ENCODE measurements at regions not wholly inside any gene's neighbourhood (a gene's known extent, or its start where the extent isn't known, plus 50 kb on each side); places are given as distances from the start of the nearest gene placed in this dataset.

GRCh38 chr4:30943356-30943755 lies 223.2 kb downstream of the PCDH7 start:
- DNase-seq: no peak

- no peak for DNase-seq
Measured at GRCh38 chr4:30945586-30945985, 225.4 kb downstream of the PCDH7 start.

GRCh38 chr4:30946288-30946687 lies 226.1 kb downstream of the PCDH7 start:
- DNase-seq: no peak

- DNase-seq: no peak
Measured at GRCh38 chr4:30948653-30949052, 228.5 kb downstream of the PCDH7 start.

GRCh38 chr4:30950737-30951136 lies 230.6 kb downstream of the PCDH7 start:
- DNase-seq: no peak

- no peak for DNase-seq
Measured at GRCh38 chr4:30952526-30953219, 232.5 kb downstream of the PCDH7 start.

GRCh38 chr4:30953799-30954198 lies 233.6 kb downstream of the PCDH7 start:
- DNase-seq: no peak

- DNase-seq: no peak
Measured at GRCh38 chr4:30956916-30957315, 236.7 kb downstream of the PCDH7 start.

GRCh38 chr4:30957706-30958105 lies 237.5 kb downstream of the PCDH7 start:
- no peak for DNase-seq

- no peak for DNase-seq
Measured at GRCh38 chr4:30959781-30960485, 239.8 kb downstream of the PCDH7 start.

GRCh38 chr4:30962939-30963338 lies 242.8 kb downstream of the PCDH7 start:
- DNase-seq: no peak

GRCh38 chr4:30968926-30969325 lies 248.8 kb downstream of the PCDH7 start:
- DNase-seq: no peak

GRCh38 chr4:30972542-30972941 lies 252.4 kb downstream of the PCDH7 start:
- no peak for DNase-seq

GRCh38 chr4:30973993-30974392 lies 253.8 kb downstream of the PCDH7 start:
- no peak for DNase-seq

GRCh38 chr4:30979402-30979801 lies 259.2 kb downstream of the PCDH7 start:
- no peak for DNase-seq

GRCh38 chr4:30989508-30989907 lies 269.3 kb downstream of the PCDH7 start:
- no peak for DNase-seq

GRCh38 chr4:30996841-30997240 lies 276.7 kb downstream of the PCDH7 start:
- DNase-seq: no peak

- DNase-seq: no peak
Measured at GRCh38 chr4:31005037-31005436, 284.9 kb downstream of the PCDH7 start.

- no peak for DNase-seq
Measured at GRCh38 chr4:31007858-31008257, 287.7 kb downstream of the PCDH7 start.

GRCh38 chr4:31009926-31010325 lies 289.8 kb downstream of the PCDH7 start:
- no peak for DNase-seq

GRCh38 chr4:31015123-31015522 lies 295.0 kb downstream of the PCDH7 start:
- no peak for DNase-seq

- DNase-seq: no peak
Measured at GRCh38 chr4:31016322-31017061, 296.3 kb downstream of the PCDH7 start.

- DNase-seq: no peak
Measured at GRCh38 chr4:31020363-31020762, 300.2 kb downstream of the PCDH7 start.

GRCh38 chr4:31021008-31021407 lies 300.8 kb downstream of the PCDH7 start:
- no peak for DNase-seq

Data from NK-92 treated with Interleukin-12 subunit alpha and Interleukin-12 subunit beta, amount 100 ng/mL, for 24 hours (cell line).